ENCODE measurements at regions not wholly inside any gene's neighbourhood (a gene's known extent, or its start where the extent isn't known, plus 50 kb on each side); places are given as distances from the start of the nearest gene placed in this dataset.
"Not testable (repeated sequence)": the region's sequence is repeated elsewhere in the genome, so short reads cannot be mapped to it uniquely, and the experiment has no call there.

DNA sequence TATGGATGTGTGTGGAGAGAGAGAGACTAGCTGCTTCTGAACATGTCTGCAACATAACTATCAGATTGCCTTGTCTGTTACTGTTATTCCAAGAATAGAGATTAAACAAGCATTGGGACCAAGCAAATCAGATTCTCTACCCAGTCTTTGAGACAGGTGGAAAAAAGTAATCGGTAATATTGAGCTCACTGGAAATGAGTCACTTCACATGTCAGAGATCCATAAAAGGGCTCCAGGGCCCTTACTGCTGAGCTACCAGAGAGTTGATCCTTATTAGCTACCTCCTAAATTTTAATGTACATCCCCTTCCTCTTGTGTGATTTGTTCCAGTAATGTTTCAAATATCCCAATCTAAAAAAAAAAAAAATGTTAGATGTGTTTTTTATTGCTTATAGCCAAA lies 2118.0 kb downstream of the PCDH9 start:
- TF ChIP-seq, protein P1, sequence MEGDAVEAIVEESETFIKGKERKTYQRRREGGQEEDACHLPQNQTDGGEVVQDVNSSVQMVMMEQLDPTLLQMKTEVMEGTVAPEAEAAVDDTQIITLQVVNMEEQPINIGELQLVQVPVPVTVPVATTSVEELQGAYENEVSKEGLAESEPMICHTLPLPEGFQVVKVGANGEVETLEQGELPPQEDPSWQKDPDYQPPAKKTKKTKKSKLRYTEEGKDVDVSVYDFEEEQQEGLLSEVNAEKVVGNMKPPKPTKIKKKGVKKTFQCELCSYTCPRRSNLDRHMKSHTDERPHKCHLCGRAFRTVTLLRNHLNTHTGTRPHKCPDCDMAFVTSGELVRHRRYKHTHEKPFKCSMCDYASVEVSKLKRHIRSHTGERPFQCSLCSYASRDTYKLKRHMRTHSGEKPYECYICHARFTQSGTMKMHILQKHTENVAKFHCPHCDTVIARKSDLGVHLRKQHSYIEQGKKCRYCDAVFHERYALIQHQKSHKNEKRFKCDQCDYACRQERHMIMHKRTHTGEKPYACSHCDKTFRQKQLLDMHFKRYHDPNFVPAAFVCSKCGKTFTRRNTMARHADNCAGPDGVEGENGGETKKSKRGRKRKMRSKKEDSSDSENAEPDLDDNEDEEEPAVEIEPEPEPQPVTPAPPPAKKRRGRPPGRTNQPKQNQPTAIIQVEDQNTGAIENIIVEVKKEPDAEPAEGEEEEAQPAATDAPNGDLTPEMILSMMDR (IDR thresholded peaks at IDR 0.05; ENCODE audit: insufficient read depth, missing control alignments): no peak
- DNase-seq (ENCODE audit: insufficient read length, low spot score) (no peak), FAIRE-seq (no peak)

DNA sequence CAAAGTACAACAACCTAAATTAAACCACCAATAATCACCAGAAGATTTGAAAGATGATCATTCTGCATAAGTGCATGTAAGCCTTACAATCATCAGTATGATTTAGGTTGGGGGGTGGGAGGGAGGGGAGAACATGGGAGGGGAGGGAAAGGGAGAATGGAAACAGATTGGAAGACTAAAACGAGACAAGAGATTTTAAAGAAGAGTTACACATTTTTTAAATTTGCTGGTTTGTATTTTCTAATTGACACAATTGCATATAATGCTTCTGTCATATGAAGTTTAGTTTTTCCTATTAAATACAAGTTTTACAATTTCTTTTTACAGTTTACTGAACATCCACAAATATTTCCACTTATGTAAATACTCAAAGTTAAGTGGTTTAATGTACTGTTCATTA lies 2118.9 kb downstream of the PCDH9 start:
- TF ChIP-seq, protein P1 (IDR thresholded peaks at IDR 0.05; ENCODE audit: insufficient read depth, missing control alignments): no peak
- no peak for FAIRE-seq
- no peak for DNase-seq (ENCODE audit: insufficient read length, low spot score)

DNA sequence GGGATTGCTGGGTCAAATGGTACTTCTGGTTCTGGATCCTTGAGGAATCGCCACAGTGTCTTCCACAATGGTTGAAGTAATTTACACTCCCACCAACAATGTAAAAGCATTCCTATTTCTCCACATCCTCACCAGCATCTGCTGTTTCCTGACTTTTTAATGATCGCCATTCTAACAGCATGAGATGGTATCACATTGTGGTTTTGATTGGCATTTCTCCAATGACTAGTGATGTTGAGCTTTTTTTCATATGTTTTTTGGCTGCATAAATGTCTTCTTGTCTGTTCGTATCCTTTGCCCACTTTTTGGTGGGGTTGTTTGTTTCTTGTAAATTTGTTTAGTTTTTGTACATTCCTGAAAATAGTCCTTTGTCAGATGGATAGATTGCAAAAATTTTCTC lies 2125.7 kb downstream of the PCDH9 start:
- not testable (repeated sequence) for FAIRE-seq

DNA sequence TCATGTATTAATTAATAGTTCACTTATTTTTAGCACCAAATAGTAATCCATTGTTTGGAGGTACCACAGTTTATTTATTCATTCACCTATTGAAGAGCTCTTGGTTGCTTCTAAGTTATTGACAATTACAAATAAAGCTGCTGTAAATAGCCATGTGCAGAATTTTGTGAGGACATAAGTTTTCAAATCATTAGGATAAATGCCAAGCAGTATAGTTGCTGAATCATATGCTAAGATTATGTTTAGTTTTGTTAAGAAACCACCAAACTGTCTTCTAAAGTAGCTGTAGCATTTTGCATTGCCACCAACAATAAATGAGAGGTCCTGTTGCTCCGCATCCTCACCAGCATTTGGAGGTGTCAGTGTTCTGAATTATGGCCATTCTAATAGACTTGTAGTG lies 2126.8 kb downstream of the PCDH9 start:
- TF ChIP-seq, protein P1 (IDR thresholded peaks at IDR 0.05; ENCODE audit: insufficient read depth, missing control alignments): no peak
- DNase-seq (ENCODE audit: insufficient read length, low spot score) (no peak), FAIRE-seq (no peak)

More for the DNA sequence above, 2125.7 kb downstream of the PCDH9 start:
- not testable (repeated sequence) for DNase-seq (ENCODE audit: insufficient read length, low spot score)

DNA sequence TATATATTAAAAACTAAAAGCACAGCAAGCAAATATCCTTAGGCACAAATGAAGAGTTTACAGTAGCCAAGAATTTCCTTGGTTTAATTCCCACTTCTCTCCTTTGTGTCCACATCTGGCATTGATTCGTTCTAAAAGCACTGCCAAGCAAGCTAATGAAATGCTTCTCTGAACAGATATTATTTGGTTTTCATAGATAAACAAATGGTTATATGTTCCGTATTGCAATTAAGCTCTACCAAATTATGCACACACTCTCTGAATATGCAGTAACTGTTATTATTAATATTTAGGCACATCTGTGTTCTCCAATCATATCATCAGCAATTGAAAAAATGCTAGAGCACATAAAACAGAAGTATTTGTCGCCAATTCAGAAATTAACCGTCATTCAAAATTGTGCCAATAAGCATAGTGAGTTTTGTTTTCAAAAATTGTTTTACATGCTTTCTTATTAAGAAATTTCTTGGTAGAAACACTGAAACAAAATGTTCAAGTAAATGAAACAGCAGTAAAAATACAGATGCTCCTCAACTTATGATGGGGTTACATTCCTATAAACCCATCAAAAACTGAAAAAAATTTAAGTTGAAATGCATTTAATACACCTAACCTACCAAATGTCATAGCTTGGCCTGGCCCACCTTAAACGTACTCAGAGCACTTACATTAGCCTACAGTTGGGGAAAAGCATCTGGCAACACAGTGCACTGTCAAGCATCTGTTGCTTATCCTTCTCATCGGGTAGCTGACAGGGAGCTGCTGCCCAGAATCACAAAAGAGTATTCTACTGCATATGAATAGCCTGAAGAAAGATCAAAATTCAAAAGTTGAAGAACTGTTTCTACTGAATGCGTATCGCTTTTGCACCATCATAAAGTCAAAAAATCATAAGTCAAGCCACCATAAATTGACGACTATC lies 2134.7 kb downstream of the PCDH9 start:
- FAIRE-seq (no peak), DNase-seq (ENCODE audit: insufficient read length, low spot score) (no peak)
- TF ChIP-seq, protein P1 (IDR thresholded peaks at IDR 0.05; ENCODE audit: insufficient read depth, missing control alignments): no peak

DNA sequence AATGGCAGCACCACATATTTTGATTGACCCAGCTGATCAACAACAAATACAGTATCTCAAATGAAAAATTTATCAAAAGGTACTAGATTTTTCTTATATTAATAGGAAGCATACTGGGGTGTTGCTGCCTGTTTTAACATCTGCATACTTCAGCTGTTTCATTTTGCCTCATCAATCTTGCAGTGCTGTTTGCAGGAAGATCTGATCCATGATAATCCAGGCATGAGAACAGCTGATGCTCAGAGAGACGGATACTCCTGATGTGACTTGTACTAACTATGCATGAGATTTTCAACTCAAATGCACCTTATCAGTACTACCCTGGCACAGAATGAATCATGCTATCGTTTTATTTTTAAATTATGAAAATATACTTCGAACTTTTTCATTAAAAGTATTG lies 2136.8 kb downstream of the PCDH9 start:
- DNase-seq (ENCODE audit: insufficient read length, low spot score) (no peak), FAIRE-seq (no peak)
- TF ChIP-seq, protein P1 (IDR thresholded peaks at IDR 0.05; ENCODE audit: insufficient read depth, missing control alignments): no peak

DNA sequence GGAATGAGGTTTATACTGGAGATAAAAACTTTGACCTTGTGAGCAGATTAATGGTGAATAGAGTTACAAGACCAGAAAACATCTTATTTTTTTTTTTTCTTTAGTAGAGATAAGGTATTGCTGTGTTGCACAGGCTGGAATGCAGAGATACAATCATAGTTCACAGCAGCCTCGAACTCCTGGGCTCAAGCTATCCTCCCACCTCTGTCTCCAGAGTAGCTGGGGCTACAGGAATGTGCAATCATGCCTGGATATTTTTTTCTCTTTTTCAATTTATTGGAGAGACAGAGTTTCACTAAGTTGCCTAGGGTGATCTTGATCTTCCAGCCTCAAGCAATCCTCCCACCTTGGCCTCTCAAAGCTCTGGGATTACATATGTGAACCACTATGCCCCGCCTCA lies 2139.1 kb downstream of the PCDH9 start:
- DNase-seq (ENCODE audit: insufficient read length, low spot score) (no peak), FAIRE-seq (no peak)
- TF ChIP-seq, protein P1 (IDR thresholded peaks at IDR 0.05; ENCODE audit: insufficient read depth, missing control alignments): no peak
